Esophagus squamous epithelium (tissue), 4 donors: ENCODE measurements at regions not wholly inside any gene's neighbourhood (a gene's known extent, or its start where the extent isn't known, plus 50 kb on each side); places are given as distances from the start of the nearest gene placed in this dataset.
"Not testable (repeated sequence)": the region's sequence is repeated elsewhere in the genome, so short reads cannot be mapped to it uniquely, and the experiment has no call there.

Source experiments
- POLR2A ChIP-seq, 4 donors: fragments of 450-650 bp; IDR thresholded peaks; one replicate each; pipeline ENCODE4 v1.6.1; 2017; ENCODE audit warnings: antibody characterized with exemption in 4 of 4, mild to moderate bottlenecking in 4 of 4, moderate library complexity in 3 of 4
- TF ChIP-seq, protein P1 (sequence below), 6 experiments: fragments of 450-650 bp in 4 of 6; fragments of 200-600 bp in 2 of 6; sonication (generic) in 2 of 6; IDR thresholded peaks; one replicate each; pipeline ENCODE4 v1.5.1; 2016 to 2019; ENCODE audit warnings: antibody characterized with exemption in 6 of 6, mild to moderate bottlenecking in 4 of 6, moderate library complexity in 4 of 6

GRCh38 chr13:109269381-109269780, 517.0 kb downstream of the IRS2 start:
- TF ChIP-seq, protein P1, sequence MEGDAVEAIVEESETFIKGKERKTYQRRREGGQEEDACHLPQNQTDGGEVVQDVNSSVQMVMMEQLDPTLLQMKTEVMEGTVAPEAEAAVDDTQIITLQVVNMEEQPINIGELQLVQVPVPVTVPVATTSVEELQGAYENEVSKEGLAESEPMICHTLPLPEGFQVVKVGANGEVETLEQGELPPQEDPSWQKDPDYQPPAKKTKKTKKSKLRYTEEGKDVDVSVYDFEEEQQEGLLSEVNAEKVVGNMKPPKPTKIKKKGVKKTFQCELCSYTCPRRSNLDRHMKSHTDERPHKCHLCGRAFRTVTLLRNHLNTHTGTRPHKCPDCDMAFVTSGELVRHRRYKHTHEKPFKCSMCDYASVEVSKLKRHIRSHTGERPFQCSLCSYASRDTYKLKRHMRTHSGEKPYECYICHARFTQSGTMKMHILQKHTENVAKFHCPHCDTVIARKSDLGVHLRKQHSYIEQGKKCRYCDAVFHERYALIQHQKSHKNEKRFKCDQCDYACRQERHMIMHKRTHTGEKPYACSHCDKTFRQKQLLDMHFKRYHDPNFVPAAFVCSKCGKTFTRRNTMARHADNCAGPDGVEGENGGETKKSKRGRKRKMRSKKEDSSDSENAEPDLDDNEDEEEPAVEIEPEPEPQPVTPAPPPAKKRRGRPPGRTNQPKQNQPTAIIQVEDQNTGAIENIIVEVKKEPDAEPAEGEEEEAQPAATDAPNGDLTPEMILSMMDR (IDR thresholded peaks at IDR 0.05): not testable (repeated sequence)
- not testable (repeated sequence) for TF ChIP-seq POLR2A (IDR thresholded peaks at IDR 0.05)
